HL-60 (cell line): ENCODE measurements at regions not wholly inside any gene's neighbourhood (a gene's known extent, or its start where the extent isn't known, plus 50 kb on each side); places are given as distances from the start of the nearest gene placed in this dataset.

ENCODE experiments used
- DNase-seq, 2 experiments: peaks; one replicate each; pipeline ENCODE4 v3.0.0-alpha.2; 2010 to 2020; ENCODE audit warnings: low read depth in 1 of 2, low spot score in 1 of 2
- H3K27ac ChIP-seq: fragments of 250-450 bp; sonication (Bioruptor Pico); replicated peaks from 2 replicates; pipeline ENCODE4 v1.5.1; 2020; ENCODE audit warnings: mild to moderate bottlenecking, moderate library complexity
- H3K27me3 ChIP-seq: fragments of 250-450 bp; sonication (Bioruptor Pico); 2 replicates; pipeline ENCODE4 v1.5.1; 2021; ENCODE audit warnings: mild to moderate bottlenecking, moderate library complexity; ENCODE audit not compliant: insufficient read depth, poor library complexity, severe bottlenecking
- H3K4me3 ChIP-seq: replicated peaks from 2 replicates; pipeline ENCODE4 v1.5.1; 2011; ENCODE audit warnings: mild to moderate bottlenecking, control low read depth, low read length; ENCODE audit not compliant: insufficient read depth
- GABPA ChIP-seq: IDR thresholded peaks from 2 replicates; pipeline ENCODE4 v1.6.1; 2012; ENCODE audit warnings: low read depth
- POLR2AphosphoS5 ChIP-seq: IDR thresholded peaks from 2 replicates; pipeline ENCODE4 v1.6.1; 2012; ENCODE audit warnings: low read depth
- SPI1 ChIP-seq: IDR thresholded peaks from 2 replicates; pipeline ENCODE4 v1.6.1; 2012; ENCODE audit warnings: low read depth, mild to moderate bottlenecking, borderline replicate concordance
- TF ChIP-seq, protein P1 (sequence below): IDR thresholded peaks from one replicate; pipeline ENCODE4 v1.5.1; 2011; ENCODE audit warnings: low read length, control low read depth, inconsistent platforms; ENCODE audit not compliant: insufficient read depth
- TF ChIP-seq, protein P2 (sequence below): IDR thresholded peaks from 2 replicates; pipeline ENCODE4 v1.6.1; 2012; ENCODE audit warnings: low read depth; ENCODE audit not compliant: insufficient replicate concordance

DNA sequence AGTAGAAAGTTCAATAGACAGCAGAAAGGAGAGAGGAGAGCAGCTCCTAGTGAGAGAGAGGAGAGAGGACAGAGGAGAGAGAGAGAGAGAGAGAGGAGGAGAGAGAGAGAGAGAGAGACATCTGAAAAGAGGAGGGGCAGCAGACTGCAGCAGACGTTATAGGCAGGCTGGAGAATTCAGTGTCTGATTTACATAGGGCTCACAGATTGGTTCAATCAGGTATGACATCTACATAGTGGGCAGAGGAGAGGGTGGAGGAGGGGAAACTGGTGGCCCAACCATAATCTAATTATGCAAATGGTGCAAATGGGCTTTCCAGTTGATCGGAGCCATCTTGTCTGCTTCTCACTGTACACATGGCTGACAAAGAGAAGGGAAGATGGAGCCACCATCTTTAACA lies 221.3 kb upstream of the TRPC4 start:
- H3K4me3 ChIP-seq = no peak overlapping the region
- TF ChIP-seq, protein P1, sequence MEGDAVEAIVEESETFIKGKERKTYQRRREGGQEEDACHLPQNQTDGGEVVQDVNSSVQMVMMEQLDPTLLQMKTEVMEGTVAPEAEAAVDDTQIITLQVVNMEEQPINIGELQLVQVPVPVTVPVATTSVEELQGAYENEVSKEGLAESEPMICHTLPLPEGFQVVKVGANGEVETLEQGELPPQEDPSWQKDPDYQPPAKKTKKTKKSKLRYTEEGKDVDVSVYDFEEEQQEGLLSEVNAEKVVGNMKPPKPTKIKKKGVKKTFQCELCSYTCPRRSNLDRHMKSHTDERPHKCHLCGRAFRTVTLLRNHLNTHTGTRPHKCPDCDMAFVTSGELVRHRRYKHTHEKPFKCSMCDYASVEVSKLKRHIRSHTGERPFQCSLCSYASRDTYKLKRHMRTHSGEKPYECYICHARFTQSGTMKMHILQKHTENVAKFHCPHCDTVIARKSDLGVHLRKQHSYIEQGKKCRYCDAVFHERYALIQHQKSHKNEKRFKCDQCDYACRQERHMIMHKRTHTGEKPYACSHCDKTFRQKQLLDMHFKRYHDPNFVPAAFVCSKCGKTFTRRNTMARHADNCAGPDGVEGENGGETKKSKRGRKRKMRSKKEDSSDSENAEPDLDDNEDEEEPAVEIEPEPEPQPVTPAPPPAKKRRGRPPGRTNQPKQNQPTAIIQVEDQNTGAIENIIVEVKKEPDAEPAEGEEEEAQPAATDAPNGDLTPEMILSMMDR = no peak
- TF ChIP-seq SPI1 (no peak), POLR2AphosphoS5 (no peak), GABPA (no peak)
- TF ChIP-seq, protein P2, sequence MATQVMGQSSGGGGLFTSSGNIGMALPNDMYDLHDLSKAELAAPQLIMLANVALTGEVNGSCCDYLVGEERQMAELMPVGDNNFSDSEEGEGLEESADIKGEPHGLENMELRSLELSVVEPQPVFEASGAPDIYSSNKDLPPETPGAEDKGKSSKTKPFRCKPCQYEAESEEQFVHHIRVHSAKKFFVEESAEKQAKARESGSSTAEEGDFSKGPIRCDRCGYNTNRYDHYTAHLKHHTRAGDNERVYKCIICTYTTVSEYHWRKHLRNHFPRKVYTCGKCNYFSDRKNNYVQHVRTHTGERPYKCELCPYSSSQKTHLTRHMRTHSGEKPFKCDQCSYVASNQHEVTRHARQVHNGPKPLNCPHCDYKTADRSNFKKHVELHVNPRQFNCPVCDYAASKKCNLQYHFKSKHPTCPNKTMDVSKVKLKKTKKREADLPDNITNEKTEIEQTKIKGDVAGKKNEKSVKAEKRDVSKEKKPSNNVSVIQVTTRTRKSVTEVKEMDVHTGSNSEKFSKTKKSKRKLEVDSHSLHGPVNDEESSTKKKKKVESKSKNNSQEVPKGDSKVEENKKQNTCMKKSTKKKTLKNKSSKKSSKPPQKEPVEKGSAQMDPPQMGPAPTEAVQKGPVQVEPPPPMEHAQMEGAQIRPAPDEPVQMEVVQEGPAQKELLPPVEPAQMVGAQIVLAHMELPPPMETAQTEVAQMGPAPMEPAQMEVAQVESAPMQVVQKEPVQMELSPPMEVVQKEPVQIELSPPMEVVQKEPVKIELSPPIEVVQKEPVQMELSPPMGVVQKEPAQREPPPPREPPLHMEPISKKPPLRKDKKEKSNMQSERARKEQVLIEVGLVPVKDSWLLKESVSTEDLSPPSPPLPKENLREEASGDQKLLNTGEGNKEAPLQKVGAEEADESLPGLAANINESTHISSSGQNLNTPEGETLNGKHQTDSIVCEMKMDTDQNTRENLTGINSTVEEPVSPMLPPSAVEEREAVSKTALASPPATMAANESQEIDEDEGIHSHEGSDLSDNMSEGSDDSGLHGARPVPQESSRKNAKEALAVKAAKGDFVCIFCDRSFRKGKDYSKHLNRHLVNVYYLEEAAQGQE = no peak
- no peak for DNase-seq
- H3K27ac ChIP-seq = no peak overlapping the region
- H3K27me3 ChIP-seq = no peaks in the 10 kb centered on the region

DNA sequence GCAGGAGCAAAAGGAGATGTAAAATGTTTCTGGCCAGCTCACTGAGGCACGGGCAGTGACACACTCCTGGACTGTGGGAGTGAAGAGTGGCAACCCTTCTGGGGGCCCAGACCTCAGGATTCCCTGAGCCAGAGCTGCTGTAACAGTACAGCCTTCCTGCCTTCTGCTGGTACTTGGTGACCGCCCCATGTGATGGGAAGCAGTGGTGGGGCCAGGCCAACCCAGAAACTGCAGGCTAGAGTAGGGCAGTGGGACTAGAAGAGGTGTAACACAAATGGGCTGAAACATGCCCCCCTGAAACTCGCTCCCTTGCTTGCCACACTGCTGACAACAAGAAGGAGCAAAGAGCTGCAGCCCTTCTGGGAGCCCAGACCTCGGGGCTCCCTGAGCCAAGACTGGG lies 217.1 kb upstream of the TRPC4 start:
- H3K27ac ChIP-seq = no peak overlapping the region
- H3K27me3 ChIP-seq = no peaks in the 10 kb centered on the region
- H3K4me3 ChIP-seq = no peak overlapping the region
- TF ChIP-seq SPI1 (no peak), POLR2AphosphoS5 (no peak), GABPA (no peak)
- TF ChIP-seq, protein P1 = no peak
- TF ChIP-seq, protein P2 = no peak
- no peak for DNase-seq

DNA sequence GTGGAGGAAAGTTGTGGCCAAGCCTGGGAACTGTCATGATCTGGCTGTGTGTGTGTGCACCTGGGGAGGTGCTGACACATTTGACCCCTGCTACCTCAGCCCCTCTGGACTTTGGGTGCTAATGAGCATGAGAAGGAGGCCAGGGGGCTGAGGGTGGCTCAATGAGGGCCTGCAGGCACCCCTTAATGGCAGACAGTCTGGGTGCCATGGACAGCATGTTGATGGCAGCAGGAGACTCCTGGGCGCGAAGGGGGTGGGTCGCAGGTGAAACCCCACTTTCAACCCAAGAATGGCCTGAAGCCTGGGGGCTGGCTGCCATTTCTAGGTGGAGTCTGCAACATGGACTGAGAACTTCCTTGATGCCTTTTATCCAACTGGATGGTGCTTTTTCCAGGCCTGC lies 216.4 kb upstream of the TRPC4 start:
- TF ChIP-seq GABPA = no peak
- TF ChIP-seq, protein P2 = no peak
- no peak for TF ChIP-seq POLR2AphosphoS5
- TF ChIP-seq, protein P1 = no peak
- no peak for TF ChIP-seq SPI1
- DNase-seq = no peak
- no peaks in the 10 kb centered on the region for H3K27me3 ChIP-seq
- H3K27ac ChIP-seq = no peak overlapping the region
- no peak overlapping the region for H3K4me3 ChIP-seq
